ENCODE measurements at regions not wholly inside any gene's neighbourhood (a gene's known extent, or its start where the extent isn't known, plus 50 kb on each side); places are given as distances from the start of the nearest gene placed in this dataset.

DNA sequence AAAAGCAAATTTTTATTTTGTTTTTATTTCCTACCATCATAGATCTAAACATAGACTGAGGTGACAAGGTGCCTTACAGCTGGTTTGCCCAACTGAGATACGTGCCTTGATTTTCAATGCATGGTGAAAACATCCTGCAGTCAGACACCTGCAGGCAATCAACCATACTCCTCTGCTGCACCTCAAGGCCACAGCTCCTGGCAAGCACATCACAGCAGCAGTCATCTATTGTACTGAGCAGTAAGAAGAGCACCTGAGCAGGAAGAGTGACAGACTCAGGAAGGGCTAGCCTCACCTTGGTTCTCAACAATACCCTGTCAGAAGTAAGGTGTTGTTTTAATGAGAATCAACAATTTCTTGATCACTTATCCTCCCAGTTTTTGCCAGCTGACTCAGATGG lies 1206.8 kb upstream of the NRXN1 start:
- DNase-seq: no peak

DNA sequence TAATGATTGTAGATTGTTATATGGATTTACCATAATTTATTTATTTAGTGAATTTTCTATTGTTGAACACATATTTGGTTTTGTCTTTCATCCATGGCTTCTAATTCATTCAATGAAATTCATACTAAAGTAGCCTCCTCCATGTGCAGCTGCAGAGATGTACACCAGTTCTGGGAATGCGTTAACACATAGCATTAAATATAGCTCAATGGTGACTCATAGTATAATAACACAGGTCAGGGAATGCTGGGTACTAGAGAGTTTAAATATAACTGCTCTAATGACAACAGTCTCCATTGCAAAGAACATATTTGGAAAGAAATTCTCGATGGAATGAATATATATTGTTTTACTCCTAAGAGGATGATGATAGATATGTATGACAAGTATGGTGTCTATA lies 1190.2 kb upstream of the NRXN1 start:
- no peak for DNase-seq

DNA sequence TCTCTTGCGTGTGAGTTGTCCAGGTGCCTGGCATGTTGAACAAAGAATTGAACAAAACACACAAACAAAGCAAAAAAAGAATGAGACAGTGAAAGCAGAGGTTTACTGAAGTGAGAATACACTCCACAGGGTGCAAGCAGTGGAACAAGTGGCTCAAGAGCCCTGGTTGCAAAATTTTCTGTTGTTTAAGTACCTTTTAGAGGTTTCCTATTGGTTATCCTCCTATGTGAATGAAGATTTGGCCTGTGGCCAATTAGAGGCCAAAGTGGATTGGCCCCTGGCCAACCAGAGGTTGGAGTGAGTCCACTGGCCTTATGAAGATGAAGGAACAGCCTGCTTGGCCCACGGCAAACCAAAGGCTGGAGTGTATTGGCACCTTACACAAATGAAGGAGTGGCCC lies 1188.5 kb upstream of the NRXN1 start:
- DNase-seq: no peak

DNA sequence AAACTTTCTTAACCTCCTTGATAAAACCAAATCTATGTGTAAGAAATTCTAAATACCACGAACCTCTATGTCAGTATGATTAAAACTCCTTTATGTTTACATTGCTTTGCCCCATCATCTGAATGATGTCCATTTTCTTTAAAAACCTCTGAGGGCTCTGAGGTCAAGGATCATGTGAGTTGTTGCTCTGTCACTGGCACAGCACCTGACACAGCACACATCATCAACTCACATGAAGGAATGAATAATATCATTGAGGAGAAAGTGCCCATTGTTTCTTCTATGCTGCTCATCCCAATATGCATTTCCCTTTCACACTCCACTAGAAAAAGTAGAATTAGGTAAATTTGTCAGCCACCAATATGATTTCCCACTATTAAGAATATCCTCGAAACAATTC lies 1178.7 kb upstream of the NRXN1 start:
- DNase-seq: no peak

DNA sequence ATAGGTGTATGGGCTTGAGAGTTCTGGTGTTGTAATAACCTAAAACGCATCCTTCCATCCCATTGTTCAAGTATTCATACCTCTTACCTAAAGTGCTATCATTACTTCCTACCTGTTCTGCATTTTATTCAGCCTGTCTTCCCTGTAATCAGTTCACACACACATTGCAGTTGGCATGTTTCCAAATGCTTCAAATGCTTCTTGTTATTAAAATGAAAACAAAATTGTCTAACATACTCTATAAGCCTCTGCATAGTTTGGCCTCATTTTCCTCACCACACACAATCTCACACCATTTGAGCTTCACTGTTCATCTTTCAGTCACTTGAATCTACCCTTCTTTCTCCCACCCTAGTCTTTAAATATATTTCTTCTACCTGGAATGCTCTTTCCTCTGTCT lies 1178.2 kb upstream of the NRXN1 start:
- no peak for DNase-seq

DNA sequence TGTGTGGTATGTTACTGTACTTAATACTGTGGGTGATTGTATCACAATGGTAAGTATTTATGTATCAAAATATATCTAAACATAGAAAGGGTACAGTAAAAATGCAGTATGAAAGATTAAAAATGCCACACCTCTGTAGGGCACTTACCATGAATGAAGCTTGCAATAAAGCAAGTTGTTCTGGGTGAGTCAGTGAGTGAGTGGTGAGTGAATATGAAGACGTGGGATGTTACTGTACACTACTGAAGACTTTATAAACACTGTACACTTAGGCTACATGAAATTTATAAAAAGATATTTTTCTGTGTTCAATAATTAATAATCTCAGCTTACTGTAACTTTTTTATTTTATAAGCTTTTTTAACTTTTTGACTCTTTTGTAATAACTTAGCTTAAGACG lies 1162.4 kb upstream of the NRXN1 start:
- DNase-seq: no peak

DNA sequence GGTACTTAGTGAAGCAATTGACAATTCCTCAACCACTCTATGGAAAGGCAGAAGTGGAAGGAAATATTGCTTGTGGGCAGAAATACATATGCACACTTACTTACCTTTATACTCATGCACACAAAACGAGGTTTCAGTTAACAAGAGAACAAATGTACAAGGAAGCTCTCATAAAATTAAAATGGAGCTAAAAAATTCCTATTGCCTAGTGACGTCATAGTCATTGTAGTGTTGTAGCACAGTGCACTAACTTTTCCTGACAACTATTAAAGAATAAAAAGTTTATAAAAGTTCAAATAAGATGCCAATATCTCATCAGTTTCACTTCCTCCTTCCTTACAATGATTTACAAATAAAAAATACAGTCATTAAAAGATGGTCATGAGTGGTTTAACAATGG lies 1161.9 kb upstream of the NRXN1 start:
- DNase-seq: no peak

DNA sequence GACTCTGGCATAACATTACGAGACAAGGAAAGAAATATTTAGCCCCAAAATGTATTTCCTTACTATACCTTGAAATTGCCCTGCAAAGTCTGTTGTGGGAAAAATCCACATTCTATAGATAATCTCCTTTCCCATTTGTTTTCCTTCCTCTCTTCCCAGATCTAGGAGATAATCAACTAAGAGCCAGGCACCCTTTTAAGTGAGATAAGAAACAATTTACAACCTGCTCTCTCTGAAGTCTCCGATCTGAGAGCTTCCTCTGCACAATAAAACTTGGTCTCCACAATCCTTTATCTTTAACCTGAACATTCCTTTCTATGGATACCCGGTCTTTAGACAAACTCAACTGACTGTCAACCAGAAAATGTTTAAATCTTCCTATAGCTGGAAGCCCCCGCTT lies 1160.7 kb upstream of the NRXN1 start:
- DNase-seq: no peak

DNA sequence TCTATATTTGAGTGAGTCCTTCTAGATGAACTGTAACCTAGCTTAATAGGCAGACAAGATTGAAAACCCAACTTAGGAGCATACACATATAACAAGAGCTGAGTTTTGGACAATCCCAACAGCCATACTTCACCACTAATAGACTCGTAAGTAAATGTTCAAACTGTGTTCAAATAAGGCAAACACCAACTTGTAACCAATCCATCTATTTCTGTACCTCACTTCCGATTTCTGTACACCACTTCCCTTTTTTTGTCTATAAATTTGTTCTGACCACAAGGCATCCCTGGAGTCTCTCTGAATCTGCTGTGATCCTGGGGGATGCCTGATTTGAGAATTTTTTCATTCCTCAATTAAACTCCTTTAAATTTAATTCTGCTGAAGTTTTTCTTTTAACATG lies 1149.1 kb upstream of the NRXN1 start:
- no peak for DNase-seq

DNA sequence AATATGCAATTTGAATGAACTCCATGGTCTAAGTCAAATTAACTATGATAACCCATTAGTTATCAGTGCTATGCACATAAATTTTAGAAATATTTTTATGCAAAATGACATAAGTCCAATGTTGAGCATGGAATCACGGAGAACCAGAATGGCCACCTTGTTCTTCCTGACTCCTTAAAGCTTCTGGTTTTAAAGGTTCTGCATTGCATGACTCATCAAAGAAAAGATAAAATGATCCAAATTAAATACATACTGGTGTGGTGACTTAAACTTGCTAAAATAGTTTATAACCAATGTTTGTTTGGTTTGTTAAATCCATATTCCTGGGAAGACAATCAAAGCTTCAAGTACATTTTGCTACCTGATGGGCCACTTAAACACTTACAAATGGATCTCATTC lies 1146.9 kb upstream of the NRXN1 start:
- DNase-seq: no peak

DNA sequence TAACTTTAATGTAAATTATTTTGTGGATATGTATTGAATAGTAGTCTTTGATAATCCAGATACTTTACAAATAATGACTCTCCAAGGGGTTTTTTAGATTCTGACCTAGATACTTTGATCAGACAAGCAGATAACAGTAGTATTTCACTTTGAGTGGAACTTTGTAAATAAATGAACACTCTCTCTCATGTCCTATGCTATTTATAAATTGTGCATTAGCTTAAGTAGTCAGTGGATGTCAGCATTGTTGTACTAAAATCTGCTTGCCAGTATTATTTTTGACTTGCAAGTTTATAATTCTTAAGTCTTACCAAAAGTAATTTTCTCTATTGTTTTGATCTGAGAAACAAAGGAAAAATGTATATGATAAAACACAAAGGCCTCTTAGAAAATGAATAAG lies 1113.1 kb upstream of the NRXN1 start:
- no peak for DNase-seq

DNA sequence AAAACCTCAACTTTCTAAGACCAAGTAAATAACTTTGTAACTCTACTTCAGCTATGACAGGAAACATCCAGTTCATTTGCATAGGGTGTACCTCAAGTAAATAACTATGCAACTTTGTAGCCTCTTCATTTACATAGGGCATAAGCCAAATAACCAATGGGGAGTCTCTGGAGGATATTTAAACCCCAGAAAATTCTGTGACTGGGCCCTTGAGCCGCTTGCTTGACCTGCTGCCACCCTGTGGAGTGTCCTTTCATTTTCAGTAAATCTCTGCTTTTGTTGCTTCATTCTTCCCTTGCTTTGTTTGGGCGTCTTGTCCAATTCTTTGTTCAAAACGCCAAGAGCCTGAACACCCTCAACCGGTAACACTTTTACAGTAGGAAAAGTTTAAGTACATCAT lies 1112.7 kb upstream of the NRXN1 start:
- DNase-seq: no peak

DNA sequence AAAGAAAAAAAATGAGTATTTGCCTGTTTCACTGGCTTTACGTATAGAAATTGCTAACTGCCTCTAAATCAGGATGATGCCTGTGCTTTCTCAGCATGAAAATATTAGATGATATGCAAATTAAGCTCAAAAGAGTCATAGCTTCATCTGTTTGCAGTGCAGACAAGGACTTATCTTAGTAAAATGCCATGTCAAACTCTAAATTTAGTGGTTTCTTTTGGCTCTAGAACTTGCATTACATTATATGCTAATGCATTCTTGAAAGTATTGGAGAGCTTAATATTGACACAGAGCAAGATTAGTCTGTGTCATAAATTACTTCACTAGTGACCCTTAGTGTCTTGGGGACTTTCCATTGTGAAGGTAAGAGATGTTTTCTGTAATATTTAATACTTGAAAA lies 1109.1 kb upstream of the NRXN1 start:
- no peak for DNase-seq

DNA sequence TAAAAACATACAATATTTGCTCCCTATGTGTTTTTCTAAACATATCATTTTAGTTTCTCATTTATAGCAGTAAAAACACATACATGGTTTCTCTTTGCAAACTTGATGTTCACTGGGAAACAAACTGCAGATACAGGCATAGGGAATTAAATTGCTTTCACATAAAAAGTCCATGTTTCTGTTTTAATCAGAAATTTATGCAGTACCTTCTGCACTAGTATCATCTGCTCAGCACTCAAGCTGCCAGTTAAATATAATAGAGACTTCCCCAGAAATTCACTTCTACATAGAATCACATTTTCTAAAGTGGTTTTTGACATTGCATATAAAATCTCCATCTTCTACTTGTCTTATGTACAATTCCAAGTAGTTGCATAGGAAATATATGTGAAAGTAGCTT lies 1107.3 kb upstream of the NRXN1 start:
- DNase-seq: no peak

DNA sequence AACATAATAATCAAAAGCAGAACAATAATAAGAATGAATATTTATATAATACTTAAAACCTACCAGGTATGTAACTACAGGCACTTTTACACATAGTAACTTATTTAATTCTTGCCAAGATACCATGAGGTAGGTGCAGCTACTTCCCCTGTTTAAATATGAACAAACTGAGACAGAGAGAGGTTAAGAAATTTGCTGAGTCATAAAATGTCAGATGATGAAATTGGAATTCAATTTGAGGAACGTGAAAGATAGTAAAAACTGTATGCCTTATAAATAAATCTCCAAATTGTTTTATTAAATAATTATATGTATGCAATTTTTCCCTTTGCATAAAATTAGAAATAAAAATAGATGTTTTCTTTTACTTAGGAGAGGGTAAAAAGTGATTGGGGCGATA lies 1103.3 kb upstream of the NRXN1 start:
- DNase-seq: no peak

DNA sequence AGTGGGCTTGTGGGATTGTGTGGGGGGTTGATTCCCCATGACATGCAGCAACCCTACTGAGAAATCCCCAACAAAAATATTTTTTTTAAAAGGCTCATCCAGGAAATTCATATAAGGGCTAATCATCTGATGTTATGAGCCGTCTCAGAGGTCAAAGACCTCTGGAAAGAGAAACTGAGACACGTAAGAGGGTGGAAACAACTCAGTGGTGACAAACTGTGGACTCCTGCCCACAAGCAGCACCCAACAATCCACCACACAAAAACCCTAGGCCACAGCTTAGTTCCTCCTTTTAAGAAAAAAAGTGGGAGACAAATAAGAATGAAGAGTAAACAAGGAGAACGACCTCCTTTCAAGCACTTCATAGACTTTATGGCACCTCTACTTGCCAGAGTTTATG lies 1096.1 kb upstream of the NRXN1 start:
- DNase-seq: no peak

DNA sequence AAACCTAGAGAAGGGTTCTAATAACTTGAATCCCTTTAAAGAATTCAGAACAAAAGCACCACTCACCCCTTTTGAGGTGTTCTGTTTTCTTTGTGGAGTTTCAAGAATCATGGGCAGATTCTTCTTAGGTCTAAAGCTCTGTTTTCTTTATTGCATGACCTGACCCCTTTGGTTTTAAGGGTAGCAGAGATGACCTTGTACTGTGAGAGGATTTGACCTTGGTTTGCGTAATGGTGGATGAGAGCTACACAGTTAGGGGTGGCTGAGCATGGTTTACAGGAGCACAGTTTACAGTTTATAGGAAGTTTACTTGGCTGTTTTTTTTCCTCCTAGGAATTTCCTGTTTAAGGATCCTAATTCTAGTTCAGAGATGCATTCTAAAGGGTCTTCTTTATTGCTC lies 1095.6 kb upstream of the NRXN1 start:
- DNase-seq: no peak

DNA sequence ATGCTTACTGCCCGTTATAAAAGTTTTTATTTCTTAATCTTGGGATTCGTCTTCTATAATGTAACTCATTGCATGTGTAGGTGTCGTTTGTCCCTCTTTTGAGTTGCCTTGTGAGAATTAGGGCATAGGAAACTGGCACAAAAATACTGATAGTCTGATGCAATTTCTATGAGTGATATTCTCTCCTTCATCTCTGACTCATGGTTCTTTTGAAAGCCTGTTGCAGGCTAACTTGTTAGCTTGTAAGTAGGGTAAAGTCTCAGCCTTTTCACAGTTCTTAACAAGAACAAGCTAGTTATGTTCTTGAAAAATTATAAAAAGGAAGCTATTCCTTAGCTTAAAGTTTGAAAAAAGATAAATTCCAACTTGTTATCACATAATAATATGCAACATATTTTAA lies 1085.4 kb upstream of the NRXN1 start:
- no peak for DNase-seq

DNA sequence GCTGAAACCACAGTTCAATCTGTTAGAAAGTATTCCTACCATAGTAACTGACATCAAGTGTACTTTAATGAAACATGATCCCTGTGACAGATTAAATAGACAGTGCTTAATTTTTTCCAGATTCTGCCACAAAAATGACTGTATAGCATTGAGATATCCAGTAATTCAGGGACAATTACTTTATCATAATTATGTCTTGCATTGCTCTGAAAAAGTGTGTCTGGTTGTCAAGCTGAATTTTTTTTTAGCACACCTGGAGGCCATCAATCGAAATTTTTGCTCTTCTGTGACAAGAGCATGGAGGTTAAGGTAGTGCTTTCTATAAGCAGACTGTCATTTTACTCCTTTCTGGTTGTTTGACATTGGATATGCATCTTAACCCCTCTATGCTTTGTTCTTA lies 1083.8 kb upstream of the NRXN1 start:
- no peak for DNase-seq

DNA sequence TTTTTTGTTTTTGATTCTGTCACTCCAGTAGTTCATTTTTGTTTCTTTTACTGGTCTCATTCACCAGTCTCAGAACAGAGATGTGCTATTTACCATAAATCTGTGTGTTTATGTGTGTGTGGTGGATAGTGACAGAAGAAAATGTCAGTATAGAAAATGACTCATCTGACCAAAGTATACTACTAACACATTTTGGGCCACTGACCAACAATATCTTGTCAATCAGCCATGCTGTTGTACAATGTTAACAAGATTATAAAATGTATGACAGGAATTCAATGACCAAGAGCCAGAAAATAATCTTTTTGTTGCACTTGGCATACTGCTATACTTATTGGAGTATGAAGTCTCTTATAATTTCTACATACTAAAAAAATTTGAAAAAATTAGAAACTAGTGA lies 1081.4 kb upstream of the NRXN1 start:
- DNase-seq: no peak

DNA sequence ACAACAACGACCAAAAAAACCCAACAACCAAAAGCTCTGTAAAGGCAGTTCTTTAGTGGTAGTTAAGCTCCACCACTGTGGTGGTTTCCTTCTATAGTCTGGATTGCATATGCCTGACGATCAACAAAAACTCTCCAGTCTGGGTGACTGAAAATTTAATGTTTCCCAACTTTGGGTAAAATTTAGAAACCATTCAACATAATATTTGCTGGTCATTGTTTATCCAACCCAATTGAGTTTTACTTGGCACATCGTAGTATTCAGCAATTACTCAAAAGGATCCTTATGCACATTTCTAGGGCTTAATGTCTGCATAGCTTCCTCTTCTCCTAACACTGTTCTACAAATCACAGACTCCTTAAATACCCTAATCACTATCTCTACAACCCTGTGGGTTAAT lies 1080.2 kb upstream of the NRXN1 start:
- DNase-seq: no peak

DNA sequence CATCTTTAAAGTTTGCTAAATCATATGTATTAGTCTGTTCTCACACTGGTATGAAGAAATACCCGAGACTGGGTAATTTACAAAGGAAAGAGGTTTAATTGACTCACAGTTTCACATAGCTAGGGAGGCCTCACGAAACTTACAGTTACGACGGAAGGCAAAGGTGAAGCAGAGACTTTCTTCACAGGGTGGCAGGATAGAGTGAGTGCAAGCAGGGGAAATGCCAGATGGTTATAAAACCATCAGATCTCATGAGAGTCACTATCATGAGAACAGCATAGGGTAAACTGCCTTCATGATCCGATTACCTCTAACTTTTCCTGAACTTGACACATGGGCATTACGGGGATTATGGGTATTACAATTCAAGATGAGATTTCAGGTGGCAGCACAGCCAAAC lies 1075.2 kb upstream of the NRXN1 start:
- DNase-seq: no peak

DNA sequence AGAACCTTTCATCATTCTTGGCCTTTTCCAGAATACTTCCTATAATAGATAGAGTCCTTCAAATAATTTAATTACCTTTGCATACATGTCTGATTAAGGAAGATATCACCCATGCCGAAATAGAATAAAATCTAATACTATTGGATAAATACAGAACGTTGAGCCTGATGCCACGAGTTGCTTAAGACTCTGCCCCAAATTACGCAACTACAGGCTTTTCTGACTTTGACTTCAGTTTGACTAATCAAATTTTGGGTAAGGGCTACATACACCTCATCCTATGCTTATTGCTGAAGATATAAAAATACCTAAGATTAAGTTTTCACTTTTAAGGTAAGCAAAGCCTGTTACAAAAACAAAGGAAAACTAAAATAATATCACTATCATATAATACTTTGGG lies 1065.1 kb upstream of the NRXN1 start:
- no peak for DNase-seq

DNA sequence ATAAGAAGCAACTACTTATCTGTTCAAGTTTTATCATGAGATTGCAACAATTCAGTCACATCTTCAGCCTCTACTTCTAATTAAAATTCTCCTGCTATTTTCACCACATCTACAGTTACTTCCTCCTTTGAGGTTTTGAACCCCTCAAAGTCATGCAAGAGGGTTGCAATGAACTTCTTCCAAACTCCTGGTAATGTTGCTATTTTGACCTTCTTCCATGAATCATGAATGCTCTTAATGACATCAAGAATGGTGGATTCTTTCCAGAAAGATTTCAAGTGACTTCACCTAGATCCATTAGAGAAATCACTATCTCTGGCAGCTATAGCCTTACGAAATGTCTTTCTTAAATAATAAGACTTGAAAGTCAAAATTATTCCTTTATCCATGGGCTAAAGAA lies 1052.8 kb upstream of the NRXN1 start:
- no peak for DNase-seq

DNA sequence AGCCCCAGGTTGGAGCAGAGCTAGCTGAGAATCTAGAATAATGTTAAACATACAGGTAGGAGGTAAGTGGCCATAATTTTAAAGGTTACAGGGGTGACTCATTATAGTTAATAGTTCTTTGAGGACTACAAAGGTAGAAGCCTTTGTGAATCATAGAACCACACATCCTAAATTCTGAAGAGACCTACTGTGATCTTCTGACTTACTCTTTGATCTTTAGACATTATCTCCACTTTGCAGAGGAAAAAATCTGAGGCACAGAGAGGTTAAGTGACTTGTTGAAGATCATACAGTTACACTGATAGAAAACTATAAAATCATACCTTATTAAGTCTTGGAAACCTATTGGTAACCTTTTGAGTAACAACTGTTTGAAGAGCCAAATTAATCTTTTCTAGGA lies 1051.3 kb upstream of the NRXN1 start:
- no peak for DNase-seq

DNA sequence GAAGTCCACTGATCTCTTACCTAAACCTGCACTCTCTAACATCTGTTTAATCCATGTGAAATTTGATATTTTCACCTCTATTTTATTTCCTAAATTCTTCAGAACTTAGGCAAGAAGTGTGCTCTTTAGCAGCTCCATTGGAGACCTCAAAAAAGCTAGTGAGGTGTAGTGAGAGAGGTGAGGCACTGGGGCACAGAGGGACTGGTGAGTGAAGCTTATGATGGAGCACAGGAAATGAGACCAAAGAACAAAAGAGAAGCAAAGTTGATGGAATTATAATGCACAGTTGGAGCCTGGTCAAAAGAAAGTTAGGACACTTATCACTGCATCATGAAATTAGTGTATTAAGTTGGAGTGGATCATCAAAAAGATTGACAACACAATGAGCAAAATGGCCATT lies 1050.7 kb upstream of the NRXN1 start:
- no peak for DNase-seq

DNA sequence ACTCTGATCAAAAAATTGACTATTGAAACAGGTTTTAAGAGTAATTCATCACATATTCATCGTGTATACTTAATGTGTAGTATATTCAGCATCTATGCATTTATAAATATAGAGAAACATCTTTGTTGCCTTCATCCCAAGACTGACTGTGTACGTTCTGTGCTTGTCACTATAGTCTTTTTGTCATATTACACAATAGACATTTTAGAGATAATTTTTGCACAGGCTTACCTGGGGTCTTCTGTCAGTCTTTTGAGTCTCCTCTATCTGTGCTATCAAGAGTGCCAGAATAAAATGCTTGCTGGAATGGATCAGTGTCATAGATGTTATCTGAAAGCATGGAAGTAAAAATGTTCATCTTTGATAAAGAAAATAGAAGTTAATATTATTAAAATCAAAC lies 1047.7 kb upstream of the NRXN1 start:
- DNase-seq: no peak
